GM19438 (cell line): ENCODE measurements at regions not wholly inside any gene's neighbourhood (a gene's known extent, or its start where the extent isn't known, plus 50 kb on each side); places are given as distances from the start of the nearest gene placed in this dataset.
A peak's percentile ranks its signal among the peaks of the same experiment; 100 is the strongest.
"Not testable (repeated sequence)": the region's sequence is repeated elsewhere in the genome, so short reads cannot be mapped to it uniquely, and the experiment has no call there.

Source experiments
- ATAC-seq: cut with Tn5 transposase; IDR thresholded peaks from one replicate; pipeline ENCODE4 v1.9.1; 2021; ENCODE audit warnings: low read depth; ENCODE audit not compliant: unreplicated experiment

- ATAC-seq: not testable (repeated sequence)
These were observed 145.1 kb upstream of the BCL6 start for GRCh38 chr3:187890405-187890752.

DNA sequence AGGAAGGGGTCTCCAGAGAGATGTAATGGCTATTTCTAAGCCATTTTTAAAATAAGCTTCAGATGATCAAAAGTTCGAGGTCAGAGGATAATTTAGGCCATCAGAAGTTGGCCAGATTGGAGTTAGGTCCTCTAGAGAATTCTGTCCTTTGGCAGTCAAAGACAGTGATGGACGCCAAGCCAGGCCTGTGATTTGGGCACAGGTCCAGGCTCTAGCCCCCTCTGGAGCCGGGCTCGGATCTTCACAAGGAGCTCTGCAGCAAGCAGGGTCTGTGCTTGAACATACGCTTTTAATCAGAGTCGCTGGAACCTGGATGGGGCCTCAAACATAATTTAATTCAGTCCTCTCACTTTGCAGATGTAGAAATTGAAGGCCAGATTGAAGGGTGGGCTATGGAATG, 151.4 kb upstream of the BCL6 start:
- ATAC-seq: no peak

- ATAC-seq: no peak
These were observed 154.0 kb upstream of the BCL6 start for GRCh38 chr3:187899246-187899645.

GRCh38 chr3:187900993-187901755, 155.9 kb upstream of the BCL6 start:
- ATAC-seq: no peak

DNA sequence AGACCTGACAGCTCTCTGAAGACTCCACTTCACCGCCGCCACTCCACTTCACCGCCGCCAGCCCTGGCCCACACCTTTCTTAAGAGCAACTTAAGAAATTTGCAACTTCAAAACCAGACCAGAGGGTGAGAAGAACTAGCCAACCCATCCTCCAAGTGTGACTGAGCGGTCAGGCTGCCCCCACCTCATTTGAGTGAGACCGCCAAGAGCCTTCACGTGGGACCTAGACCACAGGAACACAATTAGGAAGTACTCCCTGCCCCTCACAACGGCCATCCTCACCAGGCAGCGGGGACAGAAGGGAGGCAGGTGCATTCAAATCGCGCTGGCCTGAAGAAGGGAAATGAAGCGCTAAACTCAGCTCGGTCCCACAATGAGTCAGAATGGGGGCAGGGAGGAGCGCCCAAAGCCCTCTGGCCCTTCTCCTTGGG, 156.8 kb upstream of the BCL6 start:
- peak; percentile 71 for ATAC-seq

GRCh38 chr3:187902936-187903335, 157.7 kb upstream of the BCL6 start:
- no peak for ATAC-seq

DNA sequence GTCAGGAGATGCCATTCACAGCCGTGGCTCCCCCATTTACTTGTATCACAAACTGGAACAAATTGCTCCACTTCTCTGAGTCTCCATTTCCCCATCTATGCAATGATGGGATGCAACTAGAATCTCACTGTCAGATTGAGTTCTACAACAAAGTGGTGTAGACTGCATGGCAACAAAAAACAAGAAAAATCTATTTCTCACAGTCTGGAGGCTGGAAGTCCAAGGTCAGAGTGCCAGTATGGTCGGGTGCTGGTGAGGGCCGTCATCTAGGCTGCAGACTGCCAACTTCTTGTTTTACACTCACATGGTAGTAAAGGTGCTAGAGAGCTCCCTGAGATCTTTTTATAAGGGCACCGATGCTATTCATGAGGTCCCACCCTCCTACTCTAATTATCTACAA, 158.4 kb upstream of the BCL6 start:
- ATAC-seq: no peak

GRCh38 chr3:187906416-187906815, 161.1 kb upstream of the BCL6 start:
- no peak for ATAC-seq

DNA sequence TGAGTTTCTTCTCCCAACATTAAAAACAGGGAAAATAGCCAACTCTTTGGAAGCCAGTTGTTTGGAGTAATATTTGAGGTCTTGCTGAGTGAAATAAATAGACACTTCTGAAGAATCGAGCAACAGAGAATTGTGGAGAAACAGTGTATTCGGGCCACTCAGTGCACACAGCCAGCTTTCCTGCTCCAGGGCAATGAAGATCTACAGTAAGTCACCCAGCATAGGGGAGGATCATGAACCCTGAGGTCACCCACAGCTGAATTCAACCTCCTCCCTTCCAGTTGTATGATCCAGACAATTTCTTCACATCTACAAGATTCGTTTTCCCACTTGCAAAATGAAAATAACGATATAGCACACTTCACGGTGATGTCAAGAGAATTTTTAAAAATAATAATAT, 161.7 kb upstream of the BCL6 start:
- ATAC-seq: no peak

- ATAC-seq: no peak
These were observed 164.6 kb upstream of the BCL6 start for GRCh38 chr3:187909866-187910265.

- ATAC-seq: no peak
These were observed 166.7 kb upstream of the BCL6 start for GRCh38 chr3:187912007-187912406.

DNA sequence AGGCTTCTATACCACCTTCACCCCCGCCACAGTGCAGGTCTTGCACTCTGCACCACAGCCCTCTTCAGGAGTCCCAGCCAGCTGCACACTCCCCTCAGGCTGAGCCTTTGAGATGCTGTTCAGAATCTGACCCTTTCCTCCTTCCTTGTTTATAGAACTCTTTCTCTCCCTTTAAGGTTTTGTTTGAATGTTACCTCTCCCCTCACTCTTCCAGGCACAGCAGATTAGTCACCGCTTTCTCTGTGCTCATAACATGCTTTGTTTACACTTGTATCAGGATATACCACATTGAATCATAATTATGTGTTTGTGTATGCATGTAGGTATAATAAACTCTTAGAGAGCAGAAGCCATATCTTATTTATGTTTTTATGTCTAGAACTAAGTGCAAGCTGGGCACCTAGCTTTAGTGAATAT, 168.4 kb upstream of the BCL6 start:
- no peak for ATAC-seq

GRCh38 chr3:187914231-187914630, 169.0 kb upstream of the BCL6 start:
- ATAC-seq: no peak

DNA sequence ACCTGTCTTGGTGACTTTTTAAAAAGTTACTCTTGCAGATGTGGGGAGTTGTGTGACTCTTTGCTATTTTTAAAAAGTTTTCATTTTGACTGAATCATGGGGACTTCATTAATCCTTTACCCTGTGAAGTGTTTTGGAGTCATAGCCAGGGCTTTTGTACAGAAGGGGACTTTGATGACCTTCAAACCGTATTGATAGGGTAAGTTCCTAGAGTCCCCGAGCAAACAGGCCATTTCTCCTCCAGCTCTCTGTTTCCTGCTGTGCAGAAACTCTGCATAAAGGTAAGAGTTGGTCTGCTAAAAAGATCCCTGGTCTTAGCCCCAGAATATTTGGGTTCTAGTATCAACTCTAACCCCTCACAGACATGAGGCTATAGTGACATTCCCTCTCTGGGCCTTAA, 170.8 kb upstream of the BCL6 start:
- ATAC-seq: no peak

GRCh38 chr3:187918081-187918644, 172.9 kb upstream of the BCL6 start:
- no peak for ATAC-seq

DNA sequence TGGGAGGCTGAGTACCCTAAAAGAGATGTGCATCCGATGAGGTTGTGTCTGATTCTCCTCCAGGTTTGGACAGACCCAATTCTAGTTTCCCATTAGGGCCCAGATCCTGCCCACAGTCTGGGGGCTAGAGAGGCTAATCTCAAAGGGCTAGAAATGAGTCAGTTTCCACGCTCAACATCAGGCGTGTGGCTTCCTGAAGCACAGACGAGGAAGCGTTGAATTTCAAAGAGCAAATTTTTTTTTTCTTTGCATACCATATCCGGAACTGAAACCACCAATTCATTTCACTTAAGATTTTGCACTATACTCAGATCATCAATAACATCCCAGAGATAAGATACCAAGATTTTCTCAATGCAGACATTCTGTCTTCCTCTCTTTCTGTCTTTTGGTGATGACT, 173.8 kb upstream of the BCL6 start:
- peak; percentile 88 for ATAC-seq

DNA sequence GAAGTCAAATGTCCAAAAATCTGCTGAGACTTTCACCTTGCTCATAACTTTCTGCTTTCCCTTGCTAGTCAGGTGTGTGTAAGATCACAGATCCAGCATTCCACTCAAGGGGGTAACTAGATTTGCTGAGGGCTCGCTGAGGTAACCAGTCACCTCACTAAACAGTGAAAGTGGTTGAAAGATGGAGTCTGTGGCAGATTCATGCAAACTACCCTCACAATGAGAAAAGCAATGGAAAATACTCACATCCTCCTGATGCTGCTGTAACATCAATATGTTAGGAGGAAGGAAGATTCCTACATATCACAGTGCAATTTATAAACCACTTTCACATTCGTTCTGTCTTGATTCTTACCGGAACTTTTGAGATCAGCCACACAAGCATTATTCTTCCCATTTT, 174.3 kb upstream of the BCL6 start:
- peak; percentile 40 for ATAC-seq

GRCh38 chr3:187920030-187920429, 174.8 kb upstream of the BCL6 start:
- no peak for ATAC-seq

GRCh38 chr3:187920913-187921312, 175.6 kb upstream of the BCL6 start:
- no peak for ATAC-seq

DNA sequence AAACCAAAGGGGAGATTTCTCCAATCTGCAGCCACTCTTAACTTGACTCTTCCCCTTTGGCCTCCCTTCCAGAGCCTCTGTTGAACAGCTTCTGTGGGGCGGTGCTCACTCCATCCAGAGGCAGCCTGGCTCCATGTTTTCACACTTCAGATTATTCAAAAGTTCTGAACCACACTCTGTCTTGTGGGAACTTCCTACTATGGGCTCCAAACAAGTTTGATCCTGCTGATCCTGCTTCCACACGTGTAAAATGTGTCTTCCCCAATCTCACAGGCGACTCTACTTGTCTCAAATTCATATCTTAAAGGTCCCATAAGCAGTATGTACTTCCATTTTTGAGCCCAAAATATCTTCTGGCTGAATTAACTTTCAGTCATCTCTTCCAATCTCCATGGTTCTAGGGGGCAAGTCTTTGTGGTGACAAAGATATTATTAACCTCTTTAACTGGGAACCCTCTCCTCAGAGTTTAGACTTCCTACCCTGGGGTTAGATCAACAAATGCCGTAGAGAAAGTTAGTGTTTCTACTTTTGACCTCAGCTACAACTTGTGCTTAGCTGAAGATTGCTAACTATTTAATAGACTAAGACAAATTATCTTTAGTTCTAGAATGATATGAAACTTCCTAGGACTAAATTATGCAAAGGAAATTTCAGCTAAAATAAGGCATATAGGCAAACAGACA, 176.3 kb upstream of the BCL6 start:
- no peak for ATAC-seq

DNA sequence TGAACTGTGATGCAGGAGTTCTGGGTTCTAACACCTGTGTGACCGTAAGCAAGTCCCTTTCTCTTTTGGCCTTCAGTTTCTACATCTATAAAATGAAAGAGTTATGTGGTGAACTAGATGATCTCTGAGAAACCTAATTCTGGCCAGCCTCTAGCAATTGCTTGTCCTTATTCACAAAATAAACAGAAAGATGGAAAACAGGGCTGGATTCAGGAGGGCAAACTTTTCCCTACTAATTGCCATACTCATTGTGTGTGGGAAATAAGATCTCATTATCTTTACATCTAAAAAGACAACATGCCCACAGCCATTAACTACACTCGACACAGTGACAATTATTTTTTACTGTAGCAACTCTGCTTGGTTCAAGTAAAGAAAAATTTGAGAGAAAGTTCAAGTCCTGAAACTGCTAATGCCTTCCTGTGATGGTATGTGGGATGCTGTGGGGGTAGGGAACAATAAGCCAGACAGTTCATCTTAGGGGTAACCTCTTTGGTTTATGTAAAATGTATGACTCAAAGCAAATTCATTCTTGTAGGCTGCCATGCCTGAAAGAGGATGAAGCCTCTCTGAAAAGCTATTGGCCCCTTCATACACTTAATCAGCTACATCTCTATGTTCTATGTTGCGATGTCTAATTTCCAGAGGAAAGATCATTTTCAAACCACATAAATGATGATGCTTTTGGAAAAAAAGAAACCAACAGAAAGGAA, 177.6 kb upstream of the BCL6 start:
- no peak for ATAC-seq
